ENCODE measurements at regions not wholly inside any gene's neighbourhood (a gene's known extent, or its start where the extent isn't known, plus 50 kb on each side); places are given as distances from the start of the nearest gene placed in this dataset.
"Not testable (repeated sequence)": the region's sequence is repeated elsewhere in the genome, so short reads cannot be mapped to it uniquely, and the experiment has no call there.

DNA sequence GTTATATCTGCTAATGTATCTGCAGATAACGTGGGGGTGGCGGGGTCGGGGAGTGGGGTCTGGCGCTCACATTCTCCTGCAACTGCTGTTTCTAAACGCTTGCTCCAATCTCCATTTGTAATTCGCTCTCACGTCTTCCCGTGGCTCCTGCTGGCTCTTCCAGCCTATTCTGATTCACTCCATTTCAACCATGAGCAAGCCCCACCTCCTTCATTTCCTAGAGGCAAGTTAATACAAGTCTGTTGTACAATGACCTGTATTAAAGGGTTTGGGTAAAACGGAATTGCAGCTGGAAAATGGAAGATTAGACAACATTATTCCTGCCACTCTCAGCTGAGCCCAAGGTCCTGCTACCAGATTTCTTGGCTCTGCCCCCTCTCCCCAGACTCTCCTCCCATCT, 132.3 kb downstream of the CSNK2A3 start:
- no peak for DNase-seq

GRCh38 chr11:11218629-11218986, 134.4 kb downstream of the CSNK2A3 start:
- DNase-seq: no peak

- no peak for DNase-seq
These were observed 135.0 kb downstream of the CSNK2A3 start for GRCh38 chr11:11217929-11218628.

GRCh38 chr11:11217289-11217928, 135.6 kb downstream of the CSNK2A3 start:
- DNase-seq: no peak

- no peak for DNase-seq
These were observed 137.1 kb downstream of the CSNK2A3 start for GRCh38 chr11:11215944-11216343.

DNA sequence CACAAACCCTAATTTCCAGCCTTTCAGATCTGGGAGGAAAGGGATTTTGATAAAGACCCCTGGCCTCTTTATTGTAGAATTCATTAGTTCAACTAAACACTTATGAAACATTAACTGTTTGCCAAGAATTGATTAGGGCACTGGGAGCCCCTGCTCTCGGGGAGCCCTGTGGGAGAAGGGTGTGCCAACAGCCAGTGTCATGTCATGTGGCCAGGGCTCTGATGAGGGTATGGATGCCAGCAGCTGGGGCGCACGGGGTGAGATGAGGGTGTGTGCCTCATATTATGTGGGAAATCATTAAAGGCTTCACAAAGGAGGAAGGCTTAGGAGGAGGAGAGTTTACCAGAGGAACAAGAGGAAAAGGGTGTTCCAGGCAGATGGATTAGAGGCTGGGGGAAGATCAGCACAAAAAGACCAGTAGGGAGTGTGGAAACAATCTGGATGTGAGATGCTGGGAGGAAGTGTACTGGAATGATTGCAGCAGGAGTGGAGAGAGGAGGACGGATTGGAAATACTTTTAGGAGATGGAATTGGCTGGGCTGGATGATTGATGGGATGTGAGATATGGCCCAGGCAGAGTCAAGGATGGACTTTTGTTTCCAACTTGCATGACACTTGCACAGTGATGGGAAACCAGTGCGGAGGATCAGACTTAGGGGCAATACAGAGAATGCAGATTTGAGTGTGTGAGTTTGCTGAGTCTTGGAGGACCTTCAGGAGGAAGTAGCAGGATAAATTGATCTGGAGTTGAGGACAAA, 137.8 kb downstream of the CSNK2A3 start:
- no peak for DNase-seq

DNA sequence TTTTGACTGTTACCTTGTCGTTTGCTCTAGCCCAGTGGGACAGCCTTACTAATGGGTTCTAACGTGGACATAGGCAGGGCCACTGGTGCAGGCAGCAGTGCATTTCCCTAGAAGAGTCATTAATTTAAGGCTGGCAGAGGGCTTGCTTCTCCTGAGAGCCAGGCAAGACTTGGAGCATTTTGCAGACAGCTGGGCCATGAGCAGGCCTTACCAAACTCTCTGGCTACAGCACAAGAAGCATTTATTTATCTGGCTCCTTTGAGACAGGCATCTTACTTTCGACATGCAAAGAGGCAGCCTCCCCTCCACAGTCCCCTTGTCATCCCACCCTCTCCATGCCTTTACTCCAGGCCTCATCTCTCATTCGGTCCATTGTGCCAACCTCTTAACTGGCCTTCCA, 139.9 kb downstream of the CSNK2A3 start:
- DNase-seq: no peak

- no peak for DNase-seq
These were observed 141.2 kb downstream of the CSNK2A3 start for GRCh38 chr11:11211888-11212287.

DNA sequence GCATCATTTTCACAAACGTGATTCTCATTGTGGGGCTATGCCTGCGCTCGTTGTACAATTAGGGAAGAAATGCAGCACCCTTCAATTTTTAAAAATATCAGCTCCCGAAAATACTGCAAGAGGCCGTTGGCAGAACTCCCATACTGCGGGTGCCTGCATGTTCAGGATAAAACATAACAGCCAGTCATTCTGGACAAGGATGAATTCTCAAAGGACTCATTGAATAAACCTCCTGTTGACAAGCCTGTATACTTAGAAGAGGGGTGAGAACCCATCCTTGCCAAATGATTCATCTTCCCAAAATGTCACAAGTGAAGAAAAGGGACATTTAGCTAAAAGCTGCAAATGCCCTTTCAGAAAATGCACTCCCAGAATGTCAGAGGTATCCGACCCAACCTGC, 141.9 kb downstream of the CSNK2A3 start:
- no peak for DNase-seq

DNA sequence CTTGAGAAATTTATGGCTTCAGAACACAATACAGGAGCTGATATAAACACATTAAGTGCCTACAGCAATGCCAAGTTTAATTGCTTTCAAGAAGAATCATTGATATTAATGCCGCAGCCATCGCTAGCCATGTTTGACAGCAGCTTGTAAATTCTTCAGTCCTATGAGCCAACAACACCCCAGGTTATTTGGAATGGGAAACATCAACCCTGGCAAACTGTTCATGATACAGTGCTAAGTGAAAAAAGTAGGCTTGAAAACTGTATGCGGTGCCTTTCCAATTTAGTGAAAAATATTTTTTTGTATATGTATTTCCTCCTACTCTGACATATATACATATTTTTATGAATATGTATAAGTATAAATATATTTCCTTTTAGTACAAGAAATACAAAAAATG, 142.6 kb downstream of the CSNK2A3 start:
- DNase-seq: no peak

- no peak for DNase-seq
These were observed 143.1 kb downstream of the CSNK2A3 start for GRCh38 chr11:11209967-11210366.

DNA sequence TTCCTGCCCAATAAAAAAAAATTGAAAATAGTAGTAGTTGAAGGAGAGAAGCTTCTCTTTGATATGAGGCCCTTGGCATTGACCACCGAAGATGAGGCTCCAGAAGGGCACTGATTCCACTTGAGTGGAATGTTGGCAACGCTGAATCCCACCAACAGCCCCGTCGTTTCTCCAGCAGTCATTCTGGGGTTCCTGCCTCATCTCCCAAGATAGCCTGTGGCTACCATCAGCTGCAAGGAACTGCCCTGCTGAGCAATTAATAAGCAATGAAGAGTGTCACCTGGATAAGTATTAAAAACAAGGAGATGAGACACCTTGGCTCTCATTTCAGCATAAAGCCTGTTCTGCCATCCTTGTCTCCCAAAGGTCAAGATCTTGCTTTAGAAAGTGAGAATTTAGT, 144.1 kb downstream of the CSNK2A3 start:
- no peak for DNase-seq

- DNase-seq: no peak
These were observed 145.6 kb downstream of the CSNK2A3 start for GRCh38 chr11:11207428-11207827.

DNA sequence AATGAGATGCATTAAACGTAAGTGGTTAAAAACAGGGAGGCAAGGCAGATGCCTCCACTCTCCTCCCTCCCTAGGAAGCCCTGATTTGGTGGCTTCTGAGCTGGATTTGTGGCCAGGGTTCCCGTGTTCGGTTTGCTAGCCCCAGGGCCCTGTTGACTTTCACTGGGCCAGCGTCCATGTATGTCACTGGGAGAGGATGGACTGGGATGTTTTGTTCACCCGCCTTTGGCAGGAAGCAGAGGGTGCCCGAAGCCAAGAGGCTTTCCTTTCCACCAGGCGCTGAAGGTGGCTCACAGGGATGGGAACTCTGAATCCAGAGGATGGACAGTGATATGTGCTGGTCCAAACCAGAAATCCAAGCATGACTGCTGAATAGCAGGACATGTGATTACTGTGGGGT, 146.6 kb downstream of the CSNK2A3 start:
- DNase-seq: no peak

DNA sequence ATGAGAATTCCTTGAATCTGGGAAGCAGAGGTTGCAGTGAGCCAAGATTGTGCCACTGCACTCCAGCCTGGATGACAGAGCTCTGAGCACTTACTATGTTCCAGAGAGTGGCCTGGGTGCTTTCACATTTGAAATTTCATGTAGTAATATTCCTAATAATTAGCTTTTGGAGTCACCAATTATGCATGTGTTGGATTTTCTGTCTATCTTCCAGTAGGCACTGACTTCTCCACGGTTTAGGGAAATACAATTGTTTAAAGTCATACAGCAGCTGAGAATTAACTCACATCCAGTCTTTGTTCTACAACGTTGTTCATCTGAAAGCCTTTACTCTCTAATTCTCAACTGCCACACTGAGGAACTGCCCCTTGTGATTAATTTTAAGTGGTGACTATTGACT, 150.2 kb downstream of the CSNK2A3 start:
- no peak for DNase-seq

DNA sequence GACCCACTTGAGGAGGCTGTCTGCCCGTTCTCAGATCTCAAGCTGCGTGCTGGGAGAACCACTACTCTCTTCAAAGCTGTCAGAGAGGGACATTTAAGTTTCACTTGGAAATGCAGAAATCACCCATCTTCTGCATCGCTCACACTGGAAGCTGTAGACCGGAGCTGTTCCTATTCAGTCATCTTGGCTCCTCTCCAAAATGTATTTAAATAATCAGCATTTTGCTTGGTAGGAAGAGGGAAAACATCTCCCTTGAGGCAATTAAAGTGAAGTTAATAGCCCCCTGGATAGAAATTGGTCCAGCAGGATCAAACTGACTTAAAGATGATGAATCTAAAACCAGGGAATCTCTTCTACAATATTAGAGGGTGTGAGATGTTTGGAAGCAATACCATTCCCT, 151.7 kb downstream of the CSNK2A3 start:
- not testable (repeated sequence) for DNase-seq

DNA sequence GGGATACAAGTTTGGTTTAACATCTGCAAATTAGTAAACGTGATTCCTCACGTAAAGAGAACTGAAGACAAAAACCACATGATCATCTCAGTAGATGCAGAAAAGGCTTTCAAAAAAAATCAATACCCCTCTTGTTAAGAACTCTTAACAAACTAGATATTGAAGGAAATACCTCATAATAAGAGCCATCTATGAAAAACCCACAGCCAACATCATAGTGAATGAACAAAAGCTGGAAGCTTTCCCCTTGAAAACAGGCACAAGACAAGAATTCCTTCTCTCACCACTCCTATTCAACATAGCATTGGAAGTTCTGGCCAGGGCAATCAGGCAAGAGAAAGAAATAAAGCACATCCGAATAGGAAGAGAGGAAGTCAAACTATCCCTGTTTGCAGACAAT, 160.5 kb downstream of the CSNK2A3 start:
- no peak for DNase-seq

- DNase-seq: no peak
These were observed 163.5 kb downstream of the CSNK2A3 start for GRCh38 chr11:11189506-11189905.

DNA sequence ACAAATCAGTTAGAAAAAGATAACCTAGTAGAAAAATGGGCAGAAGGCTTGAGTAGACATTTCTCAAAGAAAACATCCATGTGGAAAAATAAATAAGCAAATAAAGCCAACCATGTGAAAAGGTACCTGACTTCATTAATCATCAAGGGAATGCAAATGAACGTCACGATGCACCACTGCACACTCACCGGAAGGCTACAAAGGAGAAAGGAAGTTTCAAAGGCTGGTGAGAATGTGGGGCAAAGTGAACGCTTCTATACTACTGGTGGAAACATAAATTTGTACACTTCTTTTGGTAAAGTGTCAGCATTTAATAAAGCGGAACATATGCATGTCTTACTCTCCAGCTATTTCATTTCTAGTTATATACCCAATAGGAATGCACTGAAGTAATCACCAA, 166.8 kb downstream of the CSNK2A3 start:
- no peak for DNase-seq

DNA sequence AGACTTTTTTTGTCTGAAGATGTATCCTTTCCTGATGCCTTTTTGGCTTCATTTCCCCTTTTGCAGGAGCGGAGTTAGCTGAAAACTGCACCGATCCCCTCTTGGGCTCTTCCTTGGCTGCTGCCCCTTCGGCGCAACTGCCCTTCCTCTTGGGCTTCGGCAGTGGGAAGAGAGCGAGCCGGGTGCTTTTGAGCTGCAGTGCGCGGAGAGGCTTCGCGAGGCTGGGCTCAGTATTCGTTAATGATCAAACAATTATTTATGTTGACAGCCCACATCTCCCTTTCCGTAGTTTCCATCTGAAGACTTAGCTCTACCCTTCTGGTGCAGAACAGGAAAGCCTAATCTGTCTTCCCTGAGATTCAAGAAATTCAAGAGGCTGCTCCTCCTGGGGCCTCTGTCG, 170.8 kb downstream of the CSNK2A3 start:
- no peak for DNase-seq

GRCh38 chr11:11178671-11179638, 174.1 kb downstream of the CSNK2A3 start:
- no peak for DNase-seq

- no peak for DNase-seq
These were observed 175.8 kb downstream of the CSNK2A3 start for GRCh38 chr11:11177156-11177808.
